ENCODE measurements at regions not wholly inside any gene's neighbourhood (a gene's known extent, or its start where the extent isn't known, plus 50 kb on each side); places are given as distances from the start of the nearest gene placed in this dataset.

GRCh38 chr6:56796196-56796532 lies 153.5 kb upstream of the DST start:
- H3K36me3 ChIP-seq (ENCODE audit: control insufficient read depth, insufficient read depth, low read length), result no peaks in the 10 kb centered on the region
- no peaks in the 10 kb centered on the region for H3K4me1 Mint-ChIP-seq
- H3K4me1 ChIP-seq (ENCODE audit: control insufficient read depth, insufficient read depth, low read length, poor library complexity, severe bottlenecking), result no peaks in the 10 kb centered on the region
- no peaks in the 10 kb centered on the region for H3K27me3 ChIP-seq (ENCODE audit: control insufficient read depth, insufficient read depth, low read length)
- H3K4me3 Mint-ChIP-seq, result no peak overlapping the region
- no peak overlapping the region for H3K27ac Mint-ChIP-seq
- H3K36me3 Mint-ChIP-seq, result no peaks in the 10 kb centered on the region
- peaks cover 2% of the 10 kb centered on the region for H3K27me3 Mint-ChIP-seq
- no peak for ATAC-seq (ENCODE audit: low read depth in 2 of 2)
- DNase-seq, result no peak
- H3K27ac ChIP-seq (ENCODE audit: insufficient read depth, low read length, poor library complexity, severe bottlenecking), result no peak overlapping the region
- no peaks in the 10 kb centered on the region for H3K9me3 ChIP-seq (ENCODE audit: control insufficient read depth in 2 of 2, low read length in 2 of 2)
- H3K4me3 ChIP-seq (ENCODE audit: low read depth, low read length), result no peak overlapping the region
- peaks cover 0 to 2% (median 0%) of the 10 kb centered on the region in 7 donors for H3K9me3 Mint-ChIP-seq

GRCh38 chr6:56795466-56796195 lies 152.9 kb upstream of the DST start:
- H3K27ac ChIP-seq (ENCODE audit: insufficient read depth, low read length, poor library complexity, severe bottlenecking), result no peak overlapping the region
- no peak overlapping the region for H3K4me3 Mint-ChIP-seq
- no peak for DNase-seq
- no peaks in the 10 kb centered on the region for H3K36me3 ChIP-seq (ENCODE audit: control insufficient read depth, insufficient read depth, low read length)
- H3K36me3 Mint-ChIP-seq, result no peaks in the 10 kb centered on the region
- H3K4me3 ChIP-seq (ENCODE audit: low read depth, low read length), result no peak overlapping the region
- no peak overlapping the region for H3K27ac Mint-ChIP-seq
- H3K9me3 Mint-ChIP-seq, result peaks cover 0 to 2% (median 0%) of the 10 kb centered on the region in 7 donors
- peaks cover 8% of the 10 kb centered on the region for H3K27me3 Mint-ChIP-seq
- H3K4me1 ChIP-seq (ENCODE audit: control insufficient read depth, insufficient read depth, low read length, poor library complexity, severe bottlenecking), result no peaks in the 10 kb centered on the region
- H3K4me1 Mint-ChIP-seq, result no peaks in the 10 kb centered on the region
- ATAC-seq (ENCODE audit: low read depth in 2 of 2), result no peak
- H3K9me3 ChIP-seq (ENCODE audit: control insufficient read depth in 2 of 2, low read length in 2 of 2), result no peaks in the 10 kb centered on the region
- no peaks in the 10 kb centered on the region for H3K27me3 ChIP-seq (ENCODE audit: control insufficient read depth, insufficient read depth, low read length)

- ATAC-seq (ENCODE audit: low read depth in 2 of 2) (no peak), DNase-seq (no peak)
- Histone ChIP-seq H3K9me3 (ENCODE audit: control insufficient read depth in 2 of 2, low read length in 2 of 2) (no peaks in the 10 kb centered on the region), H3K4me3 (ENCODE audit: low read depth, low read length) (no peak overlapping the region), H3K36me3 (ENCODE audit: control insufficient read depth, insufficient read depth, low read length) (no peaks in the 10 kb centered on the region), H3K4me1 (ENCODE audit: control insufficient read depth, insufficient read depth, low read length, poor library complexity, severe bottlenecking) (no peaks in the 10 kb centered on the region), H3K27ac (ENCODE audit: insufficient read depth, low read length, poor library complexity, severe bottlenecking) (no peak overlapping the region), H3K27me3 (ENCODE audit: control insufficient read depth, insufficient read depth, low read length) (no peaks in the 10 kb centered on the region)
- Mint-ChIP-seq H3K4me3 (no peak overlapping the region), H3K4me1 (no peaks in the 10 kb centered on the region), H3K36me3 (no peaks in the 10 kb centered on the region), H3K27me3 (peaks cover 8% of the 10 kb centered on the region), H3K9me3 (peaks cover 0 to 2% (median 0%) of the 10 kb centered on the region in 7 donors), H3K27ac (no peak overlapping the region)
These were observed 151.7 kb upstream of the DST start for GRCh38 chr6:56794421-56794820.

- Histone ChIP-seq H3K27me3 (ENCODE audit: control insufficient read depth, insufficient read depth, low read length) (no peaks in the 10 kb centered on the region), H3K4me1 (ENCODE audit: control insufficient read depth, insufficient read depth, low read length, poor library complexity, severe bottlenecking) (no peaks in the 10 kb centered on the region)
These were observed 151.2 kb upstream of the DST start for GRCh38 chr6:56793938-56794337.

GRCh38 chr6:56790414-56790813 lies 147.7 kb upstream of the DST start:
- Mint-ChIP-seq H3K27ac (no peak overlapping the region), H3K4me3 (no peak overlapping the region), H3K4me1 (no peaks in the 10 kb centered on the region), H3K9me3 (peaks cover 0 to 5% (median 0%) of the 10 kb centered on the region in 7 donors), H3K27me3 (peaks cover 12% of the 10 kb centered on the region), H3K36me3 (peaks cover 3% of the 10 kb centered on the region)
- peaks cover 3% of the 10 kb centered on the region for H3K27me3 ChIP-seq (ENCODE audit: control insufficient read depth, insufficient read depth, low read length)
- H3K36me3 ChIP-seq (ENCODE audit: control insufficient read depth, insufficient read depth, low read length), result no peaks in the 10 kb centered on the region
- no peaks in the 10 kb centered on the region for H3K9me3 ChIP-seq (ENCODE audit: control insufficient read depth in 2 of 2, low read length in 2 of 2)
- ATAC-seq (ENCODE audit: low read depth in 2 of 2) (no peak), DNase-seq (no peak)
- H3K27ac ChIP-seq (ENCODE audit: insufficient read depth, low read length, poor library complexity, severe bottlenecking), result no peak overlapping the region
- no peak overlapping the region for H3K4me3 ChIP-seq (ENCODE audit: low read depth, low read length)
- H3K4me1 ChIP-seq (ENCODE audit: control insufficient read depth, insufficient read depth, low read length, poor library complexity, severe bottlenecking), result no peaks in the 10 kb centered on the region

More at GRCh38 chr6:56793938-56794337, 151.2 kb upstream of the DST start:
- Histone ChIP-seq H3K36me3 (ENCODE audit: control insufficient read depth, insufficient read depth, low read length) (no peaks in the 10 kb centered on the region), H3K27ac (ENCODE audit: insufficient read depth, low read length, poor library complexity, severe bottlenecking) (no peak overlapping the region), H3K4me3 (ENCODE audit: low read depth, low read length) (no peak overlapping the region), H3K9me3 (ENCODE audit: control insufficient read depth in 2 of 2, low read length in 2 of 2) (no peaks in the 10 kb centered on the region)
- peaks cover 0 to 2% (median 0%) of the 10 kb centered on the region in 7 donors for H3K9me3 Mint-ChIP-seq
- peaks cover 8% of the 10 kb centered on the region for H3K27me3 Mint-ChIP-seq
- H3K27ac Mint-ChIP-seq, result no peak overlapping the region
- H3K36me3 Mint-ChIP-seq, result no peaks in the 10 kb centered on the region
- no peak overlapping the region for H3K4me3 Mint-ChIP-seq
- no peaks in the 10 kb centered on the region for H3K4me1 Mint-ChIP-seq
- DNase-seq (no peak), ATAC-seq (ENCODE audit: low read depth in 2 of 2) (no peak)

GRCh38 chr6:56789879-56790278 lies 147.2 kb upstream of the DST start:
- Mint-ChIP-seq H3K4me3 (no peak overlapping the region), H3K36me3 (peaks cover 3% of the 10 kb centered on the region), H3K9me3 (peaks cover 0 to 5% (median 0%) of the 10 kb centered on the region in 7 donors), H3K27ac (no peak overlapping the region), H3K4me1 (no peaks in the 10 kb centered on the region), H3K27me3 (peaks cover 12% of the 10 kb centered on the region)
- Histone ChIP-seq H3K27ac (ENCODE audit: insufficient read depth, low read length, poor library complexity, severe bottlenecking) (no peak overlapping the region), H3K36me3 (ENCODE audit: control insufficient read depth, insufficient read depth, low read length) (no peaks in the 10 kb centered on the region), H3K4me1 (ENCODE audit: control insufficient read depth, insufficient read depth, low read length, poor library complexity, severe bottlenecking) (no peaks in the 10 kb centered on the region), H3K9me3 (ENCODE audit: control insufficient read depth in 2 of 2, low read length in 2 of 2) (no peaks in the 10 kb centered on the region), H3K4me3 (ENCODE audit: low read depth, low read length) (no peak overlapping the region), H3K27me3 (ENCODE audit: control insufficient read depth, insufficient read depth, low read length) (peaks cover 3% of the 10 kb centered on the region)
- no peak for DNase-seq
- no peak for ATAC-seq (ENCODE audit: low read depth in 2 of 2)

- H3K4me3 Mint-ChIP-seq, result no peak overlapping the region
- H3K27ac Mint-ChIP-seq, result no peak overlapping the region
- H3K27me3 ChIP-seq (ENCODE audit: control insufficient read depth, insufficient read depth, low read length), result peaks cover 3% of the 10 kb centered on the region
- ATAC-seq (ENCODE audit: low read depth in 2 of 2) (no peak), DNase-seq (no peak)
- H3K9me3 Mint-ChIP-seq, result peaks cover 0 to 5% (median 0%) of the 10 kb centered on the region in 7 donors
- no peaks in the 10 kb centered on the region for H3K4me1 Mint-ChIP-seq
- no peaks in the 10 kb centered on the region for H3K9me3 ChIP-seq (ENCODE audit: control insufficient read depth in 2 of 2, low read length in 2 of 2)
- H3K27ac ChIP-seq (ENCODE audit: insufficient read depth, low read length, poor library complexity, severe bottlenecking), result no peak overlapping the region
- no peak overlapping the region for H3K4me3 ChIP-seq (ENCODE audit: low read depth, low read length)
- H3K36me3 Mint-ChIP-seq, result peaks cover 3% of the 10 kb centered on the region
- peaks cover 12% of the 10 kb centered on the region for H3K27me3 Mint-ChIP-seq
- H3K4me1 ChIP-seq (ENCODE audit: control insufficient read depth, insufficient read depth, low read length, poor library complexity, severe bottlenecking), result no peaks in the 10 kb centered on the region
- H3K36me3 ChIP-seq (ENCODE audit: control insufficient read depth, insufficient read depth, low read length), result no peaks in the 10 kb centered on the region
These were observed 146.7 kb upstream of the DST start for GRCh38 chr6:56789342-56789741.

GRCh38 chr6:56787209-56787608 lies 144.5 kb upstream of the DST start:
- no peak overlapping the region for H3K27ac Mint-ChIP-seq
- H3K9me3 Mint-ChIP-seq, result peaks cover 0 to 5% (median 0%) of the 10 kb centered on the region in 7 donors
- Histone ChIP-seq H3K4me1 (ENCODE audit: control insufficient read depth, insufficient read depth, low read length, poor library complexity, severe bottlenecking) (no peaks in the 10 kb centered on the region), H3K27ac (ENCODE audit: insufficient read depth, low read length, poor library complexity, severe bottlenecking) (no peak overlapping the region), H3K4me3 (ENCODE audit: low read depth, low read length) (no peak overlapping the region), H3K36me3 (ENCODE audit: control insufficient read depth, insufficient read depth, low read length) (no peaks in the 10 kb centered on the region), H3K9me3 (ENCODE audit: control insufficient read depth in 2 of 2, low read length in 2 of 2) (no peaks in the 10 kb centered on the region), H3K27me3 (ENCODE audit: control insufficient read depth, insufficient read depth, low read length) (peaks cover 3% of the 10 kb centered on the region)
- H3K4me3 Mint-ChIP-seq, result no peak overlapping the region
- ATAC-seq (ENCODE audit: low read depth in 2 of 2), result no peak
- no peaks in the 10 kb centered on the region for H3K4me1 Mint-ChIP-seq
- peaks cover 3% of the 10 kb centered on the region for H3K36me3 Mint-ChIP-seq
- H3K27me3 Mint-ChIP-seq, result peaks cover 12% of the 10 kb centered on the region
- no peak for DNase-seq

Data from CD4-positive, CD25-positive, alpha-beta regulatory T cell (primary cell).